Caki2 (cell line): ENCODE measurements at regions not wholly inside any gene's neighbourhood (a gene's known extent, or its start where the extent isn't known, plus 50 kb on each side); places are given as distances from the start of the nearest gene placed in this dataset.
A peak's percentile ranks its signal among the peaks of the same experiment; 100 is the strongest.
"Not testable (repeated sequence)": the region's sequence is repeated elsewhere in the genome, so short reads cannot be mapped to it uniquely, and the experiment has no call there.

Experiments
- DNase-seq: peaks from one replicate; pipeline ENCODE4 v3.0.0-alpha.2; 2015; ENCODE audit warnings: low read depth
- in situ Hi-C: cut with HindIII; loops from 2 replicates; pipeline ENCODE4 v1.10.0; 2016; ENCODE audit warnings: low sequenced_read_pairs, low pct_unique_long_range_greater_than_20kb, mixed read lengths

DNA sequence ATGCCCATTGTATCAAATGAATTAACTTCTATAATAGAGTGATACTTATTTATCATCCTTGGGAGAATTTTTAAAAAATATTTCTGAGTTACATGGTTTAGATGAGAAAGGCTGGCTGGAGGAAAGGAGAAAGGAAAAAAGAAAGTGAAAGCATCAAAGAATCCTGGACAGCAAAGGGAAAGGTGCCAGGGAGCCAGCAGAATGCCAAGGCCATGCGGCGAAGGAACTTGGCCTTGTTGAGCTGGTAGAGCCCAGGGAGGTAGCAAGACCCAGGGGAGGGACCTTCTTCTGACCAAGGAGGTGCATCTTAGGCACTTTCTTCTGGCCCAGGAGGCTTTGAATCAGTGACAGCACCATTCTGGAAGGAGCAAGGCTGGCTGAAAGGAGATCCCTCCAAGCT lies 240.5 kb downstream of the ENC1 start:
- in situ Hi-C loops: no loop called here
- no peak for DNase-seq

DNA sequence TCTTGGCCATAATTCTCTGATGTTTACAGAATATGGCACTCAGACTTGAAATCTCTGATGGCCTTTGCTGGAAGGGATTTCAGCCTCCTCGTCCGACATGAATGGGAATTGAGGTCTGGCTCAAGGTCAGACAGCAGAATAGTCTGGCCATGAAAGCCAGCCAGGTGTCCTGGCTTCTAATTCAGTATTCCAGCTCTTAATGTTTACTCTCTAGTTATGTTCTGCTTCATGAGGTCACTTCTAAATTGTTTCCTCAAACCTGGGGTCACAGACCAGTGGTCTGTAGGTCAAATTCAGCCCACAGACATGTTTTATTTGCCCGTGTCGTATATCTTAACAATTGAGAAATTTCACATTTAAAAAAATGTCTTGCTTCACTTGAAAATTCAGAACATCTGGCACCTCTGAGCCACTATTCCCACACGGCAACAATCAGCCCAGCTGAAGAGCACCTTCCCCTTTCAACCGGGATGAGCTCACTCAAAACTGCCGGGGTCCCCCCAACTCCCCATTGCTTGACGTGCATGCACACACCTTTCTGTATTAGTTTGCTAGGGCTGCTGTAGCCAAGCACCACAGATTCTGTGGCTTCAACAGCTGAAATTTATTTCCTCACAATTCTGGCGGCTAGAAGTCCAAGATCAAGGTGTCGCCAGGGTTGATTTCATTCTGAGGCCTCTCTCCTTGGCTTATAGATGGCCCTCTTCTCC lies 243.5 kb downstream of the ENC1 start:
- in situ Hi-C loops: no loop called here

DNA sequence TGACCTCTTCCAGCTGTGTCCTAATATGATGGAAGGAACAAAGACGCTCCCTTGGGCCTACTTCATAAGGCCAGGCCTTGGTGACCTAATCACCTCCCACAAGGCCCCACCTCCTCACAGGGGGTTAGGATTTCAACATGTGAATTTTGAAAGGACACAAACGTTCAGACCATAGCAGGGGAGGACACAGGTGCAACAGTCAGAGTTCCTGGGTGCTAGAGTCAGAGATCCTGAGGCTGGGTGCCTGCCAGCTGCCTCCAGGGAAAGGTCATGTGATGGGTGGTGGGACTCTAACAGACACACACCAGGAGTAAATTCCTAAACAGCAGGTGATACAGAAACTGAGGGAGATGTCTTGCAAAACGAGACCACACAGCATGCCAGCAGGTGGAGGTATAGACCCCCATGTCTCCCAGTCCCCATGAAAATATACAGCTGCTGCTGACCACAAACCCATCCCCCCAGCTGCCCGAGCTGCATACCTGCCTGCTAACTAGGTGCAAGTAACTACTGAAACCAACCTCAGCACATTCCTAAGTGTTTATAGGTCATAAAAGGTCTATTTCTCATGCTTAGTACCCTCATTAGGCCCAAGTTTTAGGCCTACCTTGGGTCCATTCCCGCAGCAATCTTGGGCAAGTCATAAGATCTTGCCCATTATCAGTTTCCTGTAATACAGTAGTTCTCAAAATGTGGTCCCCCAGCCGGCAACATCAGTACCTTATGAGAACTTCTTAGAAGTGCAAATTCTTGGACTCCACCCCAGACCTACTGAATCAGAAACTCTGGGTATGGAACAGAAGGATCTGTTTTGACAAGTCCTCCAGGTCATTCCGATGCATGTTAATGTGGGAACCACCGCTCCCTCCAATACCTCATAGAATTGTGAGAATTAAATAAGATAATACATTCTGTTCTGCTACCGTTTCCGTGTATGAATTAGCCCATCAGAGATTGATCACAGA lies 245.3 kb downstream of the ENC1 start:
- peak; percentile 61 for DNase-seq
- in situ Hi-C loops: no loop called here

More for the DNA sequence above, 243.5 kb downstream of the ENC1 start:
- no peak for DNase-seq

DNA sequence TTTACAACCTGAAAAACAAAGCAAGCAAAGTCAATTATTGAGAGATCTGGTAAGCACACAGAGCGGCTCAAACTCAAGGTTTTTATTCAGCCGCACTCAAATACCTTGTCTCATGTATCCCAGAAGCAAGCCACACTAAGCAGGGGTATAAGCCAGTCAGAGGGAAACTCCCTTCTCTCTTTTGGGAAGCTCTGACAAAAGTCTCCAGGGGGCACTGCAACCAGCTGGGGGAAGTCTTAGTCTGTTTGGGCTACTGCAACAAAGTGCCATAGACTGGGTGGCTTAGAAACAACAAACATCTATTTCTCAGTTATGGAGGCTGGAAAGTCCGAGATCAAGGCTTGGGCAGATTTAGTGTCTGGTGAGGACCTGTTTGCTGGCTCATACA lies 246.0 kb downstream of the ENC1 start:
- in situ Hi-C loops: no loop called here
- no peak for DNase-seq

DNA sequence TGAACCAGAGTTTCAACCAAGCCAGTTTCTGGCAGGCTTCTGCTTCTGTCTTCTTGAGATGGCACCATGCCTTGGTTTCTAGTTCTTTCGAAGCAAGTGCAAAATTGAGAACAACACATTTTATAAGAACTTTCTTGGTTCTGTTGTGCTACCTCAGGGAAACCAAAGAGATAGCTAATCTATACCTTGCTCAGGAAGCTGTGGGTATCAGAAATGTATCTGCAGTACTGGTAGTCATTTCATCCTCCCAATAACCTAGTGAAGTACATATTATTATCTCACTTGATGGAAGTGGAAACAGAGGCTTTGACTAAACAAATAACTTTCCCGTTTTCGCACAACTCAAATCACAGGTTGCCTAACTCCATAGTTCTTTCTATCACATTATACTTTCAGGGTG lies 246.6 kb downstream of the ENC1 start:
- no peak for DNase-seq
- in situ Hi-C loops: no loop called here

DNA sequence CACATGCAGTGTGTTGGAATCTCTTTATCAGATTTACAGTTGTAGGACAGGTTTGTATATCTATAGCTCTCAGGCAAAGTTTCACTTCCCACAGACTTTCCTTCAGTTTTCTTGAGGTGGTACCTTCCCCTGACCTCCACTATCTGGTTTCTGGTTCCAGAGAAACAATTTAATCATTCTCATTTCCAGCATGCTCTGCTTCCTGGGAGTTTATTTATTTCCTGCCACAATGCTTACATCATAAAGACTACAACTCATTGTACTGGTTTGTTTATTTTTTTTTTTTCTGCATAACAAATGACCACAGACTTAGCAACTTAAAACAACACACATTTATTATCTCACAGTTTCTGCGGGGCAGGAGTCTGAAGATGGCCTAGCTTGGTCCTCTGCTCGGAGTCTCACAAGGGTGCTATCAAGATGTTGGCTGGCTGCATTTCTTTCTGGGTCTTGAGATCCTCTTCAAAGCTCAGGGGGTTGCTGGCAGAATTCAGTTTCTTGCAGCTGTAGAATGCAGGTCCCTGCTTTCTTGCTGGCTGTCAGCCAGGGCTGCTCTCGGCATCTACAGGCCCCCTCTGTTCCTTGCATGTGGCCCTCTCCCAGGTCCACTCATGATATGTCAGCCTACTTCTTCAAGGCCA lies 247.7 kb downstream of the ENC1 start:
- in situ Hi-C loops: no loop called here
- peak; percentile 30 for DNase-seq

DNA sequence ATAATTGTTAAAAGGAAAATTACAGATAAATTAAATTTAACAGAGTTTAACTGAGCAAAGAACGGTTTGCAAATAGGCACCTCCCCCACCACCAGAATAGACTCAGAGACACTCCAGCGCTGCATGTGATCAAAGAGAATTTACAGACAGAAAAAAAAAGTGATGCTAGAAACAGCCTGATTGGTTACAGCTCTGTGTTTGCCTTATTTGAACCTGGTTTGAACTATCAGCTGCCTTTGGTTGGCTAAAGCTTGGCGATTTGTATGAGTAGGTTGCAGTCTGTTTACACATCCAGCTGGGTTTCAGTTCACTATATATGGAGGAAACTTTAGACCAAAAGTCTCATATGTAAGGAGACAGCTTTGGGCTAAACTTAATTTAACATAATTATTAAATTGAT lies 249.1 kb downstream of the ENC1 start:
- no peak for DNase-seq
- in situ Hi-C loops: no loop called here

DNA sequence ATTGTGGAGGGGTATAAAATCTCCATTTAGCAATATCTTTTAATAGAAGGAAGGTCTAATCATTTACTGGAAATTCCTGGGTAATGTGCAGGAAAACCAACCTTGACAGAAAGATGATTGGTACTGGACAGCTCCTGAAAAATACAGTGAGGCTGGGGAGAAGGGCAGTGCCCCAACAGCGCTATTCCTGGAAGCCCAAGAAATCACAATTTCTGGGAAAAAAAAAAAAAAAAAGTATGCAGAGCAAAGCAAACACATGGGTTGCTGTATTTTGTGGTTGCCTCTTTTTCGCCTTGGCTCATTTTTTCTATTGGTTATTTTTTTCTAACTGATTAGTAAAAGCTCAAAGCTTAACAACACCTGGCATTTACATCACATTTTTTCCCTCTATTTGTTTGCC lies 249.7 kb downstream of the ENC1 start:
- DNase-seq: no peak
- in situ Hi-C loops: no loop called here

DNA sequence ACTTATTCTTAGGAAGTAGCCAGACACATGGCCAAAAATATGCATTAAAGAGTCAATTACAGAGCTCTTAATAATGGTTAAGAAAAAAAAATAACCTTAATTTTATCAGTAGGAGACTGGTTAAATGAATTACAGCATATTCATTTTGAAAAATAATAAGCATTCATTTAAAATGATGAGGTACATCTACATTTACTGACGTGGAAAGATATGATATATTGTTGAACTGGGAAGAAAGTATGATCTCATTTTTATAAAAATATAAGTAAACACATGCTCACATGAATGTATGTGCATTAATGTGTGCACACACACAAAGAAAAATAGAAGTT lies 250.3 kb downstream of the ENC1 start:
- in situ Hi-C loops: no loop called here

DNA sequence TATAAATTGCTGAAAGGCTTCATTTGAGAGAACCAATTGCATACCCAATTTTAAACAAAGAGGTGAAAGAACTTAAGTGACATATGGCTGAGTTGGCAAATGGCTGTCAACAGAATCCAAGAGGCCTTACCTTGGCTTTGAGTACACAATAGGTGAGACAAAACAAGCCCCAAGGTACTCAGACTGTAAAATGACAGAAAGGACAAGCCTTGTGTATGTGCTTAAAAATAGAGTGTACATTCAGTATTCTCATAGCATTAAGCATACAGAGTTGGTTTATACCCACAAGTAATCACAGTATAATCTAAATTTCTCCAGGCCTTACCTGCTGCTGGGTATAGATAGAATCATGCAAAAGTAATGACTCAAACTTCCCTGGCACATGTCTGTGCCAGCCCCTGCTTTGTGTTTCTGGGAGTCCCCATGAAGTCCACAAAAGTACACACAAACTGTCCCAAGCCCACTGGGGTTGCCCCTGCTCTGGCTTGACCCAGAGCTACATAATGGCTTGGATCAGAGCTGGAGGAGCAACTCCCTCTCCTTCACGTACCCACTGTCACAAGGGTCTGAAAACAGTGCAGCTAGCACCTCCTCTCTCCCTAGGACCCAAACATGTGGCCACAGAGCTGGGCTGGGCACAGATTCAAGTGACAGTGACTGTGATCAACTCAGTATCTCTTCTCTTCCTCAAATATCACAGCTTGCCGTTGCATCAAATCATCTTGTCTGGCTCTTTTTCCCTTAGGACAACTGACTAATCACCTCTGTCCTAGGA lies 250.8 kb downstream of the ENC1 start:
- no peak for DNase-seq
- in situ Hi-C loops: no loop called here

More for the DNA sequence above, 250.3 kb downstream of the ENC1 start:
- no peak for DNase-seq

DNA sequence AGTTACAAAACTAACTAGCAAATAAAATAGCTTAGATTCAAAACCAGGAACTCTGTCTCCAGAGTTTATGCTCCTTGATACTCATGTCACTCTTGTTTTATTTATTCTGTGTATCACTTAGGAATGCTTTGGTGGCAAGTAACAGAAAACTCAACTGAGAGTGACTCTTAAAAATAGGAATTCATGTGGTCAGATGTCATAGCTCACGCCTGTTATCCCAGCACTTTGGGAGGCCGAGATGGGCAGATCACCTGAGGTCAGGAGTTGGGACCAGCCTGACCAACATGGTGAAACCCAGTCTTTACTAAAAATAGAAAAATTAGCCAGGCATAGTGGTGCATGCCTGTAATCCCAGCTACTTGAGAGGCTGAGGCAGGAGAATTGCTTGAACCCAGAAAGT lies 252.1 kb downstream of the ENC1 start:
- in situ Hi-C loops, DNase-seq: not testable (repeated sequence)

DNA sequence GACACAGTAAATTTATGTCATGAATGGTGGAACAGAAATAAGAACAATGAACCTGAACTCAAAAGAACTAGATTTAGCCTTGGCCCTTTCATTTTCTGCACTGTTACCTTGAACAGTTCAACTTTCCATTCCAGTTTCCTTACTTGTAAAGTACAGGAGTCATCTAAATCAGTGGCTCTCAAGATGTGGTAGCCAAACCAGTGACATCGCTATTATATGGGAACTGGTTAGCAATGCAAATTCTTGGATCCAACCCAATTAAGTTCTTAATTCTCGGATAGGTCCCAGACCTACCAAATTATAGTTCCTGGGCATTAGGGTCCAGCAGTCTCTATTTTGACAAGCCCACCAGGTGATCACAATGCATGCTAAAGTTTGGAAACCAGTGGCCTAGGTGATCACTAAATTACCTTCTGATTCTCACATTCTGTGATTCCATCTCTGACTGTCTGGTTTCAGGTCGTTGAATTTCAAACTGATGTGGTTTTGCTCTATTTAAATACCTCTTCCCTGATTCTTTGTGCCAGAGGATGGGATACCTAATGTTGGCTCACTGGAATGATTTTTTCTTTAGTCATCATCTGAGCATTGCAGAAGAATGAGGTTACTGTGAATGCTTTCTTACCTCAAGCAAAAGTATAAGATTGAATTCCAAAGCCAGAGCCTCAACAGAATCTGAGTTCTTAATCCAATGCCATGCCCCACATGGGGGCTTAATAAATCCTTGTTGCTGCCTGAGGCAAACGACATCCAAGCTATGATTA lies 253.8 kb downstream of the ENC1 start:
- in situ Hi-C loops: no loop called here
- DNase-seq: peak; percentile 62

DNA sequence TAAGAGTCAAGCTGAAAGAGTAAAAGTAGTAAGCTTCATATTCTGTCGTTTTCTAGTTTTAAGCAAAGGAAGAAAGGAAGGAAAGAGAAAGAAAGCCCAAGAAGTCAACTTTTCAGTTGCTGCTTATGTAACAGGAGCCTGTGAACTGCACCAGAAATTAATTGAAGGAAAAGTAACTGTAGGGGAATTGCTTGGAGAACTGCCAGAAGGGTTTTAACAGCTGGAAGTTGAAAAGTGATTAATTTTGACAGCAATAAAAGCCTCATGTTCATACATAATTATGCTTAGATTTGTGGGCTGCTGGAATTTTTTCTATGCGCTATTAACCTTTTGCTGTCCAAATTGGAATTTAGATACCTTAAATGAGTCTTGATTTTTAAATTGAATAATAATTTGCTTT lies 255.7 kb downstream of the ENC1 start:
- DNase-seq: no peak
- in situ Hi-C loops: no loop called here

DNA sequence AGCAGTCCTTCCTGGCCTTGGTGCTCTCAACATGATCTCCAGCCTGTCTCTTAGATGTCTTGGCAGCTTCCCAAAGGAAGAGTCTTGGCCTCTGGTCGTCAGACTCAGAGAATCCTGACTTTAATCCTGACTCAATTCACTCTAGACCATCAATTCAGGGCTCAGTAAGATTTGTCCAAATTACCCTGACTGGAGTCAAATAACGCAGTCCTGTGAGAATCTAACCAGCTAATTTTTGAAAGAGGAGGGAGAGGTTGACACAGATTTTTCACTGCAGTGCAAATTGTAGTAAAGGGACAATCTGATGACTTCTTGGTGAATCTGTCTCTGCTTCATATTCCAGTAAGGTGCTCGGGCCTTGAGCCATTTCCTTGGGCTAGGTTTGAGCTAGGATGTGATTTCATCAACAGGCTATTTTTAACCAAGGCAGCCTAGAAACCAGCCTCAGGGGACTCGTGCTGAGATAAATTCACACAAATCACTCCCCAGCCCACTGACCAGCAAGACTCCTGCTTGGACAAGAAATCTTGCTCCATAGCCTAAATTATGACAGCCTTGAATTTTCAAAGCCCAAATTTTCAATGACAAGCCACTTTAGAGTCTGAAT lies 257.4 kb downstream of the ENC1 start:
- in situ Hi-C loops: no loop called here
- DNase-seq: no peak

DNA sequence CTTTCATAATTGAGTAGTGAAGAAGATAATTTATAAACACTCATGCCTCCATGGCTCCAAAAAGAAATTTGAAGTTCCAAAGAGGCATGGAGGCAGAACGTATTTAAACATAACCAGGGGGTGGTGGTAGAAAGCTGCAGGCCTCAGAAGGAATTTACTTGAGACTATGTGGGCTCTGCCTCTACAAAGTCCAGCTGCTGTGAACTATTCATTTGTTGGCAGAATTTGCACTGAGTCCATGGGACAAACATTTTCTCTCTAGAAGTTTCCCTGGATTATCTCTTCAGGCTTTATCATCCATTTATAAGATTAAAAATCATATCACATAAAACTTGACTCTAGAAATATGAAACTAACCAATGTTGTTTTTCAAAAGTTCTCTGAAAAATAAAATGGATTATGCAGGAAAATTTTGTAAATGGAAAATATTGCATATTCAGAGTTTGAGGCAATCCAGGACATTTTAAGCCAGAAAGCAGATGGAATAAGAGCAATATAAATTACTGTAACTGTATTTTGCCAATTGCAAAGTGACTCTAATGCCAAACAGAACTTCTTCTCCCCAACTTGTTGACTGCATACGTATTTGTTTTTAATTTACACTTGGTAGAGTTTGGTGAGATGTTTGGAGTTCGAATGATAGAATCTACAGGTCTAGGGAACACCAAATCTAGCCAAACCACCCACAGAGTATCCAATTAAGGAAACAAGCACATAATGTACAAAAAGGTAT lies 258.2 kb downstream of the ENC1 start:
- DNase-seq: no peak
- in situ Hi-C loops: no loop called here

DNA sequence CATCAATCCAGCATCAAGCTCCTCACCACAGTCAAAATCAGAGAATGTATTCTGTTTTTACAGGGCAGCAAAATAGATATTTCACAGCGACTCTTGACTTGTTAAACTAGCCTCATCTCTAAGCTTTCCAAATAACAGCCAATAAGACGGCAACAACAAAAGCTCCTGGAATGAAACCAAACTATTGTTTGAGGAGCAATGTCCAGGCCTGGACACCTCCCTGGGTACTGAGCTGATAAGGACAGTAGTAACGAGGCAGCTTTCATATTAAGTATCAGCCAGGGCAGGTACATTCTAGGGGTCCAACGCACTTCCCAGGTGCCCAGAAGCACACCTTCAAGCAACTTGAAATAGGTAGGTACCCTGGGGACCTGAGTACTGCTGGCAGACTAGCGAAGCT lies 260.3 kb downstream of the ENC1 start:
- DNase-seq: no peak
- in situ Hi-C loops: no loop called here

DNA sequence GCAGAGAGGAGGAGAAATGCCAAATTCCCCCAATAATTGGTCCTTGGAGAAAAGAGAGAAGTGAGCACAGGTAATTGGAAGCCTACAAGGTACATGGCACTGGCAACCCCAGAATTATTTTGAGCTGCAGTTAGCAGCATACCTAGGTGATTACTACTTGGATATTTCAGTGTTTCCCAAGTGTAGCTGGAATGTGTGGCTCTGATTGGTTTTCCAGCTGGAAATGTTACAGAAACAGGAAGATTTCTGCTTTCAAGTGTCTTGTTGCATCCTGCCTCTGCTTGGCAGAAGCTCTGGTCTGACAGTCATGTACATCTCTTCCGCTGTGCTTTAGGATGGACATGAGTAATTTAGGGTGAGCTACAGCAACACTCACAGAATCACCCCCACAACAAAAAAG lies 262.1 kb downstream of the ENC1 start:
- no peak for DNase-seq
- in situ Hi-C loops: no loop called here
